HG02884 (cell line): ENCODE measurements at regions not wholly inside any gene's neighbourhood (a gene's known extent, or its start where the extent isn't known, plus 50 kb on each side); places are given as distances from the start of the nearest gene placed in this dataset.

ENCODE experiments used
- ATAC-seq: cut with Tn5 transposase; IDR thresholded peaks from one replicate; pipeline ENCODE4 v1.9.1; 2021; ENCODE audit warnings: mild to moderate bottlenecking, moderate library complexity; ENCODE audit not compliant: unreplicated experiment

- no peak for ATAC-seq
Observed at GRCh38 chr3:43970351-43970750, 271.3 kb upstream of the TOPAZ1 start.

GRCh38 chr3:43970920-43971319, 270.8 kb upstream of the TOPAZ1 start:
- no peak for ATAC-seq

- no peak for ATAC-seq
Observed at GRCh38 chr3:43971486-43971885, 270.2 kb upstream of the TOPAZ1 start.

GRCh38 chr3:43978708-43979107, 263.0 kb upstream of the TOPAZ1 start:
- ATAC-seq: no peak

- no peak for ATAC-seq
Observed at GRCh38 chr3:43979645-43980044, 262.0 kb upstream of the TOPAZ1 start.

- ATAC-seq: no peak
Observed at GRCh38 chr3:43994657-43995546, 246.8 kb upstream of the TOPAZ1 start.

- ATAC-seq: no peak
Observed at GRCh38 chr3:43995547-43996378, 245.9 kb upstream of the TOPAZ1 start.

GRCh38 chr3:43996379-43997301, 245.0 kb upstream of the TOPAZ1 start:
- no peak for ATAC-seq

GRCh38 chr3:43997316-43997715, 244.4 kb upstream of the TOPAZ1 start:
- no peak for ATAC-seq

- ATAC-seq: no peak
Observed at GRCh38 chr3:43997788-43998369, 243.8 kb upstream of the TOPAZ1 start.

- no peak for ATAC-seq
Observed at GRCh38 chr3:43998370-43998835, 243.3 kb upstream of the TOPAZ1 start.

GRCh38 chr3:43998836-43999727, 242.6 kb upstream of the TOPAZ1 start:
- ATAC-seq: peak; percentile 45

- no peak for ATAC-seq
Observed at GRCh38 chr3:43999728-44000319, 241.9 kb upstream of the TOPAZ1 start.

GRCh38 chr3:44000586-44000985, 241.1 kb upstream of the TOPAZ1 start:
- ATAC-seq: no peak

GRCh38 chr3:44001072-44001471, 240.6 kb upstream of the TOPAZ1 start:
- ATAC-seq: no peak

- ATAC-seq: no peak
Observed at GRCh38 chr3:44003801-44004200, 237.9 kb upstream of the TOPAZ1 start.

GRCh38 chr3:44011680-44012079, 230.0 kb upstream of the TOPAZ1 start:
- ATAC-seq: no peak

- no peak for ATAC-seq
Observed at GRCh38 chr3:44012160-44012899, 229.4 kb upstream of the TOPAZ1 start.
